NCI-H187 (cell line): ENCODE measurements at regions not wholly inside any gene's neighbourhood (a gene's known extent, or its start where the extent isn't known, plus 50 kb on each side); places are given as distances from the start of the nearest gene placed in this dataset.
"Not testable (repeated sequence)": the region's sequence is repeated elsewhere in the genome, so short reads cannot be mapped to it uniquely, and the experiment has no call there.

ENCODE experiments used
- DNase-seq, 2 experiments: peaks; one replicate each; lab custom pipeline; 2025; lab: John Stamatoyannopoulos, UW

DNA sequence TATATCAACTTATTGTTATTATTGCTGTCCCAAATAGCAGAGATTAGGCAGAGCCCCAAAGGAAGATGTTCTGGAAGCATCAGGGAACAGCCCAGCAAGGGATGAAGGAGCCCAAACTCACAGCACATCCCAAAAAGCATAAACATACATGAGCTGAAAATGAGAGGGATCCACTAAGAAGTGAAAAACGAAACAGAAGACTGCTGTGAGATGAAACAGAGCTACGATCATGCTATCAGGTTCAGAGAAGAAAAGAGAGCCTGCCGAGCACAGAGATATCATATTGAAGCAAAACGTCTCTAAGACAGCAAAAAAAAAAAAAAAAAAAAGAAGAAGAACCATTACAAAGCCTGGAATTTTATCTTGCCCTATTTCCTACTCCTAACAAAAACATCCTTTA lies 127.3 kb downstream of the ZNF608 start:
- no peak for DNase-seq

DNA sequence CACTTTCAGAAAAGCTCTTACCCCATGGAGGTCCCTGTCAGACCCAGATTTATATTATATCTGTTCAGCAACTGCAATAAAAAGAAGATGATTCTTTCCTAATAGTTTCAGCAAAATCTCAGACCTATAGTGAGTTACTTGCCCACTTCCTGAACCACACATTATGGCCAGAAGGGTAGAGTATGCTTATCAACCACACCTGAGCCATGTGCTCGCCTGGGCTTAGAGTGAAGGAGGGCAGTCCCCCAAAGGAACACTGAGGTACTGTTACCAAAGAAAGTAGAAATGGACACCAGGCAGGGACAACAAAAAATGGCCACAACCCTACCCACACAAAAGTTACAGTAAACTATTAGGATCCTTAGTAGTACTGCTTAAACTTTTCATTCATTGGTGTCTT lies 128.7 kb downstream of the ZNF608 start:
- DNase-seq: no peak

DNA sequence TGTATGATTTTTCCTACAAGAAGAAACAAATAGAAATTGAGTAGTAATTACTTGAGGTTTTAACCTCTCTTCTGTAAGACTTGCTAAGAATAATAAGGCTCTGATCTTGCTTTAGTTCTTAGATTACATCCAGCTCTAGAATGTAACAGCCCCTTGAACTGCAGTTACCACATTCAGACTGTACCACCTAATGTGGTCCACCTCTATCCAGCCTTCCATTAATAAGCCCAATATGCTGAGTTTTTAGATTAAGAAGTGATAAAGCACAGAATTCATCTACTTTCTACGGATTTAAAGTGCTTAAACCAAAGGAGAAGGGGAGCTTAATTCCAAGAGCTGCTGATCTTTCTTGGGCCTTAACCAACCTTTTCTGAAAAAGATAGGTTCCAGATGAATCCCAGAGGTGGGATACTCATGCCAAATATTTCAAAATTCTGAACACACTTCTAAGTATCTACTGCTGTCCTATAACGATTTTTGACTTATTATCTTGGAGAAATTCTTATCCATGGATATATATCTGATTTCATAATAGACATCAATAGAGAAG lies 131.5 kb downstream of the ZNF608 start:
- no peak for DNase-seq

DNA sequence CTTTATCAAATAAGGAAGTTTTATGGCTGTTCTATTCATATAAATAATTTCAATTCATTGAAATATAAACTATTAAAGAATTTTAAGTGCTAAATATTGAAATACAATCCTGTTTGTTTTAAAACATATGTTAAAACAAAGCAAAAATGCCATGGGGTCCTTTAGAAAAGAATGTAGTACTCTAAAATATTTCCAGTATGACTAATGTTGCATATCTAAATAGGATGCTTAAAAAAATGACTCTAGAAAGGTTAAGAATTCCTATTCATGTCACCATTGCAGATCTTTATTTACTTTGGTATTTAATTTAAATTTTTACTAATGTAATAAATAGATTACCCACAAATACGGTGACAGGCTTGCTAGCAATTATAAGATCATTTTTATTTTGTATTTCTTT lies 132.3 kb downstream of the ZNF608 start:
- no peak for DNase-seq

DNA sequence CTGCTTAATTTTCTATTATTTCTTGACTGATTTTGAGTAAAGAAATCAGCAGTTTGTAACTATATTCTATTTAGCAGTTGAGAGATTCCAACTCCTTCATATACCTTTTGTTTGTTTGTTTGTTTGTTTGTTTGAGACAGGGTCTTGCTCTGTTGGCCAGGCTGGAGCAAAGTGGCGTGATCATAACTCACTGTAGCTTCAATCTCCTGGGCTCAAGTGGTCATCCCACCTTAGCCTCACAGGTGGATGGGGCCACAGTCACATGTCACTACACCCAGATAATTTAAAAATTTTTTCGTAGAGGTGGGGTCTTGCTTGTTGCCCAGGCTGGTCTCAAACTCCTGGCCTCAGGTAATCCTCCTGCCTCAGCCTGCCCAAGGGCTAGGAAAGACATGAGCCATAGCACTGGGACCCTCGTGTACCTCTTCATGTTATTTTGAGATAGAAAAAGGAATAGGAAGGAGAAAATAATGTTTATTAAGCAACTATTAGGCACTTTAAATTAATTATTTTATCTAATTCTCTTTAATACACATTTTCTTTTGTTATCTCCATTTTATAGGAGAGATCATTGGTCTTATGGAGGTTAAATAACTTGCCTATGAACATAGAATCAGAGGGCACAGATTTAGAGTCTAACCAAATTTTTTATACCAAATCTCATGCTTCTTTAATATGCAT lies 133.0 kb downstream of the ZNF608 start:
- no peak for DNase-seq

DNA sequence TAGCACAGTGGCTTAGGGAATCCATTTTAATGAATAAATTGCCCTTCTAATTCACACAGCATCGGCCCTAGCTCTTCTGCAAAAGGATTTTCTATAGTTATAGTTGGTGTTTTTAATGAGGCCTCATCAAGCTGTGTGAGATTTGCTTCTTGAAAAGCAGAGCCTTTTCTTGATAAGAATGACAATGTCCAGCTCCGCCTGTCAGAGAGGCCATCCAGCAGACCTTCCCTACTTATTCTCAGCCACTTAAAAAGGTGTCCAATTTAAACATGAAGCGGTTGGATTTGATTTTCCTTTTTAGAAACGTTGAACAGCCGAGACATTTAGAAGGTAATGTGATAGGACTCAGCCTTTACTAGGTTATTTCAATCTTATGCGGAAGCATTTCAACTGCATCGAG lies 134.4 kb downstream of the ZNF608 start:
- no peak for DNase-seq

DNA sequence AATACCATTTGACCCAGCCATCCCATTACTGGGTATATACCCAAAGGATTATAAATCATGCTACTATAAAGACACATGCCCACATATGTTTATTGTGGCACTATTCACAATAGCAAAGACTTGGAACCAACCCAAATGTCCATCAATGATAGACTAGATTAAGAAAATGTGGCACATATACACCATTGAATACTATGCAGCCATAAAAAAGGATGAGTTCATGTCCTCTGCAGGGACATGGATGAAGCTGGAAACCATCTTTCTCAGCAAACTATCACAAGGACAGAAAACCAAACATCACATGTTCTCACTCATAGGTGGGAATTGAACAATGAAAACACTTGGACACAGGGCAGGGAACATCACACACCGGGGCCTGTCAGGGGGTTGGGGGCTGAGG lies 135.2 kb downstream of the ZNF608 start:
- DNase-seq: not testable (repeated sequence)

DNA sequence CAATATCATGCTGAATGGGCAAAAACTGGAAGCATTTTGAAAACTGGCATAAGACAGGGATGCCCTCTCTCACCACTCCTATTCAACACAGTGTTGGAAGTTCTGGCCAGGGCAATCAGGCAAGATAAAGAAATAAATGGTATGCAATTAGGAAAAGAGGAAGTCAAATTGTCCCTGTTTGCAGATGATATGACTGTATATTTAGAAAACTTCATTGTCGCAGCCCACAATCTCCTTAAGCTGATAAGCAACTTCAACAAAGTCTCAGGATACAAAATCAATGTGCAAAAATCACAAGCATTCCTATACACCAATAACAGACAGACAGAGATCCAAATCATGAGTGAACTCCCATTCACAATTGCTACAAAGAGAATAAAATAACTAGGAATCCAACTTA lies 136.8 kb downstream of the ZNF608 start:
- not testable (repeated sequence) for DNase-seq

DNA sequence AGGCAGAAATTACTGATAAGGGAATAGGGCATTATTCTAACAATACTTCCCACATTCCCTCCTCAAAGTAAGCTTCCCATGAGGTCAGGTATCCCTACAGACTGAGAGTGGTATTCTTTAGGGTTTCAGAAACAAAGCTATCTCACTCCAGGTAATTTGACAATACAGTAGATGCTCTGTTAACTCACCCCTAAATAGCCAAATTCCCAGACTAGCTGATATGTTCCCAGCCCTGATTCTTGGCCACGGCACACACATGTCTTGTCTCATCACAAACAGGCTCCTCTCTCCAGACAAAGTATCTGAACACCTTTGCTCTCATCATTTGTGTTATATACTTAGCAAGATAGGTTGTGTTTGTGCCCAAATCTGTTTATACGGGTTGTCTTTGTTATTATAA lies 139.9 kb downstream of the ZNF608 start:
- no peak for DNase-seq

DNA sequence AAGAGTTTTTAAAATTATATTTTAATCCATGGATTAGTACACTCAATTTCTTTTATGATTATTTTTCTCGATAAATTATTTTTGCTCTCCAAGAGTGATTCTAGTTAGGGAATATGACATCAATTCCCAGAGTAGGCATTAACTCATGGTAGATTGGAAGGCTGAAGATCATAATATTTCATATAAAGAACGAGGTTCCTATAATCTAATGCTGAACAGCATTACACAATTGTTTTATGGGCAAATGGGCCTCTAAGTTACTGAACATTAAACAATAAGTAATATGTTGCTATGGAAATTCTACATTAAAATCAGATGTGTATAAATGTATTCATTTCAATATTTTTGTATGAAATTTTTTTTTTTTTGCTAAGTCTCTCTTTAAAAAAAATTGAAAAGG lies 140.3 kb downstream of the ZNF608 start:
- no peak for DNase-seq

DNA sequence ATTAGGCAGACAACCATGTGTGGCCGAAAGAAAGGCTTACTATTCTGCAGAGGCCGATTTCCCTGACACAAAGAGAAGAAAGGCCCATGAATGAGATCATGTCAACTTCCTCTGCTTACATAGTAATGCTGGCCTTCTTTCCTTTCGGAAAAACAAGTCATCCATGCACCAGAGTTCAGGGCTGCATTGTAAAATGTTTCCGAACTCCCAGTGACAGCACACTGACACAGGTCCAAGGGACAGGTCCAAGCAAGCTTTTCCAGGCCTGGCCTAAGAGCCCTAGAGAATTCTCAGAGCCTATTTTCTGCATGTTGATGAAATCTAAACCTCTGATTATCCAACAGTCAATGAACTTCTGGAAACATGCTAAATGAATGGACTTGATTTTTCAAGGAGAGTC lies 140.9 kb downstream of the ZNF608 start:
- no peak for DNase-seq

DNA sequence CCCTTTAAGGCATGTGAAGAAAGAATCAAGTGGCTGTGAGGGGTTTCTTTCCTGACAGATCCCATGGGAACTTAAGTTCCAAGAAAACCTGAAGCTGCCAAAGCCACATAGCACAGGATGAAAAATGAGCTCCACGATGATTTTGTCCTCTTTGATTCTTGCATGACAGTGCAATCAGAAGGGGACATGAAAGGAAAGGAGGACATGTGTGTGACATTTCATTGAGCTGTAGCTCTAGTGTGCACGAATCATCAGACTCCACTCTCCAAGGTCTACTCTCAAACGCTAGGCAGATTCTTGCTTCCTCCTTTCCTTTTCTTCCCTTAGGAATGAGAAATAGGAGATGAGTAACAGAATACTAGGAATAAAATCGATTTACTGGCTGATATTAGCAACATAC lies 142.0 kb downstream of the ZNF608 start:
- no peak for DNase-seq

DNA sequence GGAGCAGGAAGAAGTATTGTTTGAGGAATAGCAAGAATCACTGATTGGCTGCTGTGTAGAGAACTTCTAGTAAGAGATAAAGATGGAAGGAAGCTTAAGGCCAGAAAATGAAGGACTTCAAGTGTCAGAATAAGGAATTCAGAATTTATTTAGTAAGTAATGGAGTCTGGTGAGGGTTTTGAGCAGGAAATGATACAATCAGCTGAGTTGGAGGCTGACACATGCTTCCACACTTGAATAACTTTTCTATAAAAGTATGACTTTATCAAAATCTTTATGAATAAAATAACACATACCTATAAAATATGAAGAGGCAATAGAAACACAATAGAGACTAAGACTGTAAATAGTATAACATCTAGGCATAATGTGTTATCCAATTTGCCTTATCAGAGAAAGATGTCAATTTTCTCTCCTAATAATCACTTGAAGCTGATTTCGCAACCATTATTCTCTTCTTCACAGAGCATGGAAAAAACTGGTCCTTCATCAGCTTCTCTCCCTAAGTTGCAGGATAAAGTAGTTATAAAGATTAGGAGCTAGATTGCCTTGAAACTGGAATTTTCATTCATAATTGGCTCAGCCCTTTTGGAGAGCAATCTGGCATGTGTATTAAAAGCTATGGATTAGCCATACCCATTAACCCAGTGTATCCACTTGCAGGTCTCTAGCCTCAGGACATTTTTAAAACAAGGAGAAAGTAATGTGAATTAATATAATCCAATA lies 143.4 kb downstream of the ZNF608 start:
- no peak for DNase-seq

DNA sequence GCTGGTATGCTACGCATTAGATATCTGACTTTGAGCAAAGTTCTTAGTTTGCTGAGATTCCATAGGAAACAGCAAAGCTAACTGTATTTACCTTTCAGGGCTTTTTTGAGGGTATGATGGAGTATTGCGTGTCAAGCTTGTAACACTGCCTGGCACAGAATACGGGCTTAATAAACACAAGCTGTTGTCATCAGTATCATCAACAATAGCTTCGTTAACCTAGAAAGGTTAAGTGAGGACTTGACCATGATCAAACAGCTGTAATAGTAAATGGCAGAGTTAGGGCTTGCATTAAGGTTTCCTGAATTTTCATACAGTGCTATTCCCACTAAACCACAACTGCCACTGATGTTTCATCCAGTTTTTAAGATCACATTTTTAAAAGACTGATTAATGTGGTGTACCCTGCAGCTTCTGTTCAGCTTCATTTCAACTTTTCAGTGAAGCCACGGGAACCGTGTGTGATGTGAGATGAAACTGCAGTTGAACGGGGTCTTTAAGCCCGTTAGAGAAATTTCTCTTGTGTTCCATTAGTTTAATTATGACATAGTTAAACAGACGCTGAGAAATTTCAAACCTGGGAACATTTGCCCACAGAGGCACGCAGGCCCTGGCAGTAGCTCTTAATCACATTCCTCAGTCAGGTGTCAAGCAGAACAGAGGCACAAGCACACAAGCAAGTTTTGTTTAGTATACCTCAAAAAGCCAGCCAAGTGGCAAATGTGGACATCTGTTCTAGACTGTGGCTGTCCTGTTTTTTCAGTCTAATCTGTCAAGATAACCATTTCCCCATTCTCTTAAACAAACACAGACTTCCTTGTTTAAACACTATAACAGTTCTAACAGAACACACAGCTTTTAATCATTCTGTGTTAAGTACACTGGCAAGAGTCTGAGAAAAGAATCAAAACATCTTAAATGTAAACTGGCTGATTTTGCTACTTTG lies 147.1 kb downstream of the ZNF608 start:
- no peak for DNase-seq

DNA sequence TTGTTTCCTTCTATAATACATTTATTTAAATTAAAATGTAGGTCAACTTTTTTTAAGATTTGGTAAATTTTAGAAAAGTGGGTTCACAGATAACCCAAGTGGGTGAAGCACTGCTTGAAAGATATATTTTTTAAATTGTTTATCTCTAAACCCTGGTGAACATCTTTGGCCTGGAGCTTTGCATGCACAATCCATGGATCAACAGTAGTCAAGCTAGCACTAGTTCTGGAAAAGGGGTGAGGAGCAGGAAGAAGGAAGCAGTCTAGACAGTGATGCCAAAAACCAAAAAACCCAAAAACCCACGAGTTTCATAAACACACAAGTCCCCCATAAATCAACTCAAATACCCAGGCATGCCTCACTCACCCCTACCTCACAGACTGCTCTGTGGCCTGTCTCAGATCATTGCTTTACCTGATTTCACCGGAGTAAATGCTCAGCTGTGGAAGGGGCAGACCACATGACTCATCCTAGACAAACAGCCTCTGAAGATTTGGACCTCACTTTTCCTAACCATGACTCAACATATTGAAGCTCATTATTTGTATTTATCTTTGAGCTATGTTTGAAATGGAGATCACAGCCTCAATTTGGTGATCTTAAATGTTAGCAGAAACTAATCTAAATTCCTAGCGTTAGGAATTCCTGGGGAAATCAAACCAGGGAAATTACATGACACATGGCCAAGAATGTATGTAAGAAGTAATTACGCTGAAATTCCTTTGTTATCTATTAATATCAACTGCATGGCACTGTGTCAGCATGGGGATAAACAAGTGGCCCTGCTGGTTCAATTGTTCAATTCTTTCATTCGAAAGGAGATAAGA lies 149.6 kb downstream of the ZNF608 start:
- no peak for DNase-seq

DNA sequence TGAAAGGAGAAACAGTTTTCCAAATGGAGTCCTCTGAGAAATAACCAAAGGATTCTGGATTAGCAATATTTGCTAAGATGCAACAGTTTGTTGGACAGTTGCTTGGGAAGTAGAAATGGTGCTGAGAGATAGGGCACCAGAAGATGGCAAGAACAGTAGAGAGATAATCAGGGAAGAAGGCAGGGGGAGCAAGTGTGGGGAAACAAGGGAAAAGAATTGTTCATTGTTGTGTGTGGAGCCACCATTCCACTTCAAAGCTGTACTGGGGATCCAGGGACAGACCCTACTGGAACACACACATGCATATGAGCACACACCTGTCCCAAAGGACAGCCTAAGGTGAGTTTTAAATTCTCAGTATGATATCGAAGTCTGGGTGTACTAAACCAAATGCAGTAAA lies 152.5 kb downstream of the ZNF608 start:
- DNase-seq: no peak

DNA sequence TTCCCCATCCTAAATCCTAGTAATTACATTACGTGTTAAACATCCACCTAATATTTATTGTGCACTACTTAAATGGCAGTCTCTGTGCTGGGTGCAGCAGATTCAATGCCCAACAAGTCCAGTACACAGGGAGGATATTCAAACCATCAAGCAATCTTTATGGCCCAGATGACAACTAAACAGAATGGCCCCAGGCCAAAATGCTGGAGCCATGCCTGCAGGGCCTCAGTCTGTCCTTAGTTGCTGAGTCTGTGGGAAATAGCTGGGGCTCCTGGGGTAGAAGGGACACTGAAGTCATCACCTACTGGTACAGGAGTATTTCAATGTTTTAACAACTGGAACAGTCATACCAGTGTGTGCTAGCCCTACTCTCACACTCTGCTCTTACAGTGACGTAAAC lies 153.5 kb downstream of the ZNF608 start:
- no peak for DNase-seq

DNA sequence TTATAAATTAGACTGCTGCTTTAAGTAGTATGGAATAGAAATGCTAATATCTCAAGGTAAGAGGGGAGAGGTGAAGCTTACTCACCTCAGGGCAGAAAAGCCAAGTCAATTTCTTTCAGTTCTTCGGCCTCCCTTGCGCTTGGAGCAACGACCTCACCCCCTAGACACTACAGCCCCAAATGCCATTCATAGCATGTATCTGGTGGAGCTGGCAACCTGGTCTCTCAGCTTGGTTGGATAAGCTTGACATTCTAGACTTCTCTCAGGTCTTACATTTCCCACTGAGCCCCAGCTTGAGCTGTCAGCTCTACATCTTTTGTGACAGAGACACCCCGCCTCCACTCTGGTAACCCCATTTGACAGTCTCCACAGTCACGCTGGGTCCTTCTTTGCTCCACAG lies 154.9 kb downstream of the ZNF608 start:
- DNase-seq: no peak

DNA sequence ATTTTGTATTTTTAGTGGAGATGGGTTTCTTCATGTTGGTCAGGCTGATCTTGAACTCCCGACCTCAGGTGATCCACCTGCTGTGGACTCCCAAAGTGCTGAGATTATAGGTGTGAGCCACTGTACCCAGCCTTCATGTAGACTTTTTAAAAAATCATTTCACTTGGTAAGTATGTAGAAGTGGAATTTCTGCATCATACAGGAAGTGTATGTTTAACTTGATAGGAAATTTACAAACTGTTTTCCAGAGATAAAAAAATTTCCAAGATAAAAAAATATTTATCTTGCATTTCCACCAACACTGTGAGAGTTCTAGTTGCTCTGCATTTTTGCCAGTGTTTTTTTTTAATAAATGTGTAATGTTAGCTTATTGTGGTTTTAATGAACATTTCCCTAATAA lies 155.8 kb downstream of the ZNF608 start:
- DNase-seq: no peak

DNA sequence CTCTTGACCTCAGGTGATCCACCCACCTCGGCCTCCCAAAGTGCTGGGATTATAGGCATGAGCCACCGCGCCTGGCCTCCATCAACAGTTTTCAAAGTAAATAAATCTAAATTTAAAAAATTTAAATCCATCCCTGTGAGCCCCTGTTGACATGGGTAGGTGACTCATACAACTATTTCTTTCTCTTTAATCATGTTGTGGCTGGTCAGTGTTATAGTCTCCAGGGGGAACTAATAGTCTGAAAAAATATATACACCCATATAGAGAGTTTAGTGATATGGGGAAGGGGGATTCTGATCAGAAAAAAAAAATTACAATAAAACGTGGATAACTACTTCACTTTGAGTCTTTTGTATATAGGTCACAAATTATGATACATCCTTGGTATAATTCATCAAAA lies 159.2 kb downstream of the ZNF608 start:
- DNase-seq: no peak

DNA sequence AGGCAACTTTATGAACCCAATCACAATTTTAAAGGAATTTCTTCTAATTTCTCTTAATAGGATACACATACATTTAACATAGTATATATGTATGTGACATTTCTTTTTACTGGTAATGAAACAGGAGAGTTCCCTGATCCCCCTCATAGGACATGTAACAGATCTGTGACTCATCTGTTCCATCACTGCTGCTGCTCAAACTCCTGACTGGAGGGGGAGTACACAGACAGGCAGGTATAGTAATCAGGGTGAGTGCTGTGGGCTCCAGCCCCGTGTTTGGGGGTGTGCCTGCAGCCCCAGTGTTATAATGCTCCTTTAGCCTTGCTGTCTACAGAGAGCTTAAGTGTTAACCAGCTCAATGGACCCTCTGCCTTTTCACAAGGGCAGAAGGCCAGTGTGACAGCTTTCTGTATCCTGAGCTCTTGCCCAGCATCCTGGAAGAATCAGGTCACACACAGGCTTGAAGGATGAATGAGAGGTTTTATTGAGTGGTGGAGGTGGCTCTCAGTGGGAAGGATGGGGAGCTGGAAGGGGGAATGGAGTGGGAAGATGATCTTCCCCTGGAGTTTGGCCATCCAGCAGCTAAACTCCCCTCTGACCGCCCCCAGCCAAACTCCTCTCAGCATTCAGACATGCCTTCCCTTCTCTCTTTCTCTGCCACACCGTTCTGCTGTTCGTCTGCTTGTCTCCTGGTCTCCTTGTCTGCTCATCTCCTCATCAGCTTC lies 161.3 kb downstream of the ZNF608 start:
- no peak for DNase-seq
